ENCODE measurements at regions not wholly inside any gene's neighbourhood (a gene's known extent, or its start where the extent isn't known, plus 50 kb on each side); places are given as distances from the start of the nearest gene placed in this dataset.
"Not testable (repeated sequence)": the region's sequence is repeated elsewhere in the genome, so short reads cannot be mapped to it uniquely, and the experiment has no call there.

DNA sequence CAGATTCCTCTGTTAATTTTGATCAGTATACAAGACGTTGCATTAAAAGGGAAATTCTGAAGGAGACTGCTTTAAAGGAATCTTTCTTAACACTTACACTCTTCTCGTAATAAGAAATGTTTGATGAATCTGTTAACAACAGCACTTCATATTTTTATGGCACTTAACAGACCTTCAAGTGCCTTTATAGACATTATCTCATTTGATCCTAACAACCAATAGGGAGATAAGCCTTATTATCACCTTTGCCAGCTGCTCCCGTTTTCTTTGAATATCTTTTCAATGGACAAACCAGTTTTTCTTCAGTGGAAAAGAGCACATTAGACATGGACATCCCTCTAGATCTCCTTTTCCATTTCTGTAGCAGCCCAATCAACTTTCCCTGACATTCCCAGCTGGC, 653.0 kb upstream of the FAM98A start:
- DNase-seq: no peak

- DNase-seq: no peak
Observed at GRCh38 chr2:34251578-34251977, 652.5 kb upstream of the FAM98A start.

DNA sequence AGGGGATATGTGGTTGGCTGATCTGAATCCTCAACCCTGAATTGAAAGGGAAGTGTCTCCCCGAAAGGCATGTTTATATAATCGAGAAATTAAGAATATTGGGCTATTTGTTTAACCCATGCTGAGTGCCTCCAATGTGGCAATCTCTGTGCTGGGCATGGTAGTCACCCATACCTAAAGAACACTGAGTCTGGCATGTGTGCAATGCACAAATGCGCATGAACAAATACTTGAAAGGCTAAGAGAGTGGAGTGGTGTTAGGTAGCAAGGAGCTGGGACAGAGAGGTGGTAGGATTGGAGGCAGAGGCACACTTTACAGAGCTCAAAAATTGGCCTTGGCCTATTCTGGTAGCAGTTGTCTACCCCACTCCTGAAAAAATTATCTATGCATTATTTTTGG, 645.1 kb upstream of the FAM98A start:
- DNase-seq: no peak

- no peak for DNase-seq
Observed at GRCh38 chr2:34242763-34243123, 643.6 kb upstream of the FAM98A start.

- no peak for DNase-seq
Observed at GRCh38 chr2:34241905-34242762, 643.0 kb upstream of the FAM98A start.

DNA sequence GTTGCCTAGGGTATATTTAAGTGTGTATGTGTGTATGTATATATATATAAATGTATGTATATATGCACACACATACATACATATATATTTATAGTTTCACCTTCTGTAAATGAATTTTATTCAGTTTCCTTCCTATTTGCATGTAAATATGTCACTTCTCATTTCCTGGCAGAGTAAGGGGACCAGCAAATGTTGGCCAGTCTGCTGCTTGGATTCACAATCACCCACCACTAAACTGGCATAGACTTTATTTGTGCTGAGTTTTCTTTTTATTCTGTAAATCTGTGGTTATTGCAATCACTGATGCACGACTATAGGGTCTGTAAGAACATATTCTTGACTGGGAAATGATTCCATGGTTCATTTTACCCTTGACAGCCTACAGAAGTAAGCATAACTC, 640.4 kb upstream of the FAM98A start:
- DNase-seq: no peak

DNA sequence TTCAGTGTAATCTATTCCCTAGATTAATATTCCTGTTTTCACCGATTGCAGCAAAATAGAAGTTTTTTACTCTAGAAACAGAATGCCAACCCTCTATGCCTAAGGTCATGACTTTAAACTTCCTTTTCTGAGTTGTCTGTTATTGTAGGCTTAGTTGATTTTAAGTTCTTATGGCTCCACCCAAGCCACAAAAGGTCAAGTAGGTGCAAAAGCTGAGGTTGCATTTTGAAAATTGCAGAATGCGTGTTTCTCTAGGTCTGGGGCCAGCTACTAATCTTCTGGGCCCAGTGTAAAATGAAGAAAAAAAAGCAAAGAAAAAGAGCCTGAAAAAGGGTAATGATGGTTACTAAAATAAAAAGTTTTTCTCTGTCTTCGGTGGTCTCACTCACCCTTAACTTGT, 635.7 kb upstream of the FAM98A start:
- DNase-seq: no peak

DNA sequence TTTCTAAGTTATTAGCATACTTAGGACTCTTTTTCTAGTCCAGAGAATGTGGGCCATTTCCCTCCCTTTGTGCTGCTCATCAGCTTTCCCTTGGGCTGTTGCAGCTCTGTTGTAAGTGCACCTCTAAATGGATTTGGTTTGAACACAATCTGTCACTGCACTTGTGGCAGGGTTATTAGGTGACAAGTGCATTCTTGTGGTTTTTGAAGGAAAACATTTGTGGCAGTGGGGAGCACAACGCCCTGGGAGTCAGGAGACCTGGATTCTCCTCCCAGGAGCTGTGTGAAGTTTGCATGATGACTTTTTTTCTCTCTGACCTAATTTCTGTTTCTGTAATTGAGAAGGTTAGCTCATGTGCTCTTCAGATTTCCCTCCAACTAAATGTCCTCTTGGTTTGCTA, 630.9 kb upstream of the FAM98A start:
- no peak for DNase-seq

GRCh38 chr2:34215174-34215573, 616.1 kb upstream of the FAM98A start:
- DNase-seq: no peak

- DNase-seq: not testable (repeated sequence)
Observed at GRCh38 chr2:34210382-34210781, 611.3 kb upstream of the FAM98A start.

- DNase-seq: no peak
Observed at GRCh38 chr2:34204560-34204959, 605.5 kb upstream of the FAM98A start.

DNA sequence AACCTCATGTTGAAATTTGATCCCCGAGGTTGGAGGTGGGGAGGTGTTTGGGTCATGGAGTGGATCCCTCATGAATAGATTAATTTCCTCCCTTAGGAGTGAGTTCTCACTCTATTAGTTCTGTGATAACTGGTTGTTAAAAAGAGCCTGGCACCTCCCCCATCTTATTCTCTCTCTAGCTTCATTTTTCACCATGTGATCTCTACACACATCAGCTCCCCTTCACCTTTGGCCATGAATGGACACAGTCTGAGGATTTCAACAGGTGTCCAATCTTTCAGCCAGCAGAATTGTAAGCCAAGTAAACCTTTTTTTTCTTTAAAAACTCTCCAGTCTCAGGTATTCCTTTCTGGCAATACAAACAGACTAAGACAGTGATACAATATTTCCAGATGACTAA, 602.0 kb upstream of the FAM98A start:
- no peak for DNase-seq

- DNase-seq: no peak
Observed at GRCh38 chr2:34199971-34200370, 600.9 kb upstream of the FAM98A start.

DNA sequence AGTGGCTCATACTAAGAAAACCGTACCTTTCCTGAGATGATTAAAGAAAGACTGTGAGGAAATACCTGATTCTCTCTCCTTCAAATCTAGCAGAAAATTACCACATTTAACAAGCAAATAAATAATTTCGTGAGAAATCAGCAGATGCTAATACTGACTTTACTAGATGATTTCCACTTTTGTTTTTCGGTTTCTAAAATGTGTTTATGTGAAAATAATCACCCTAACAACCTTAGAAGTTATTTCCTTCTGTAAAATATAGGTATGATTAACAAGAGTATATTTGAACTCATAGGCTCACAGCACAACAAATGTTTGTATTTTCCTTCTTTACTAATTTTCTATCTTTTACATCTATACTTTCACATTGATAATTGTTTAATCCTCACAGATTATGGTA, 594.1 kb upstream of the FAM98A start:
- DNase-seq: no peak

DNA sequence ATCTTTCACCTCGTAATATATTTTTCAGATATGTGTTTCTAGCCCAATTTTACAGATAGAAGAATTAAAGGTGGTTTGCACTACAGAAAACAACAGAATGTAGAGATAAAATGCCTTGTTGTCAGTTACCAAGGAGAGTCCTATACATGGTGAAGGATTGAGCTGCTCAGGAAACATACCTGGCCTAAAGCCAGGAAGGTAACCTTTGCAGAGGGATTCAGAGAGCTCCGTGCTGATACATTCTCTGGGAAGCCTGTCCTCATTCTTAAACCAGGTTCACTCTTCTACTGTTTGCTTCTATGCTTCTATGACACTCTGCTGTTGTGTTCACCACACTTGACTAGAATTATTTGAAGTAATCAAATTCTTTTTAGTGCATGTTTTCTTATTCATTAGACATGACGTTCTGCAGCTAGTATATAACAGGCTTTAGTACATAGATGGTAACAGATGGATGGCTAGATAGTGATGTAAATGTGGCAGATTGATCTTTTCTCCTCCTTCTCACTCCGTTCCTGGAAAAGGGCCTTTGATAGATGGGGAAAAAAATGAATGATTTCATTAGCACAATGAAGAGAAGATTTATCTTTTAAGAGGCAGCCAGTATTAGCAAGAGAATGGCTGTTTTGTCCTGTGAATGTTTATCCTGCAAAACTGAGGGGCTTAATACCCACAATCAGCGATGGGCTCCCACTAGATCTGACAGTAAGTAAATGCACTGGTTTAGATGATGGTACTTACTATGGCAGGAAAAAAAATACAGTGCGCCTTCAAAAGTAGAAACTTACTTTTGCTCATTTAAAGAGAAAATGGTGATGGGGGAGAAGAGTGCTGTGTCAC, 589.6 kb upstream of the FAM98A start:
- no peak for DNase-seq

DNA sequence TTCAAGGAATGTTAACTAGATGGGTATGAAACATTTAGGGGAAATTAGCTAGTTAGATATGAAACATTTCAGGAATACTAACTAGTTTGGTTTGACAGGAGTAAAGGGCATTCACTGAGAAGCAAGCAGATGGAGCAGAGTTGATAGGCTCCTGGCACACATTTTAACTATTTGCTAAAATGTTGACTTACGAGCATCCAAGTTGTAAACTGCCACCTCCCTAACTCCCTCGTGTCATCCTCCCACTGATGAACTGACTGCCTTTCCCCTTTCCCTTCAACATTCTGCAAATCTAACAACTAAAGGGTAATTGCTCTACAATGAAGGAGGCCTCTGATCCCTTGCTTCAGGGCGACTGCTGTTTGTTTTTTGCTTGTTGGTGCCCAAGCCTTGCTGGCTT, 580.4 kb upstream of the FAM98A start:
- DNase-seq: no peak

DNA sequence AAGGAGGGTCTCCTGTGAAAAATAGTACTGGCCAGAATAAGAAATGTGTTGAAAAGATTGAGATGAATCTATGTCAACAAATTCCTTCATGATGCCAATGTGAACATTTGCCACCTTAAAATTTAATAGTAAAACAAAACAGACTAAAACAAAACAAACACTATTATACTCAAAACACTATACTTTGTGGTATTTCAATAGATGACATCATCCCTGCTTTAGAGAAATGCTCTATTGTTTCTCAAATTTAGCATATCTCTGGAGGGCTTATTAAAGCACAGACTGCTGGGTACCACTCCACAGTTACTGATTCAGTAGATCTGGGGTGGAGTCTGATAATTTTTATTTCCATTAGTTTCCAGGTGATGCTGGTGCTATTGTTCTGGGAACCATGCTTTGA, 579.4 kb upstream of the FAM98A start:
- DNase-seq: no peak

DNA sequence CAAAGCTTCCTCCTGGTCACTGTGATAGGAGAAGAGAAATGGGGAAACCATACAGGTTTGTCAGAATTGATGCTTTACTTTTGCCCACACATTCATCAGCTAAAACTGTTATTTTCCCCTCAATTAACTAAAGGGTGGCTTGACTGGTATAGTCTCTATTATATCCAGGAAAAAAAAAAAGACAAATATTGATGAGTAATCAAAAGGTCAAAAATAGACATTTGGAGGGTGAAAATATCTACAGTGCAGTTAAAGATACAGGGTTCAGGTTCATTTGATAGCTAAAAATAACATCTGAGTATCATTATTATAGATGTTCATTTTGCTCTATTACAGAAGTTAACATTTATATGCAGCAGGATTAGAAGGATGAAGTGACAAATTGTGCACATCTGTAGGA, 577.6 kb upstream of the FAM98A start:
- DNase-seq: no peak

DNA sequence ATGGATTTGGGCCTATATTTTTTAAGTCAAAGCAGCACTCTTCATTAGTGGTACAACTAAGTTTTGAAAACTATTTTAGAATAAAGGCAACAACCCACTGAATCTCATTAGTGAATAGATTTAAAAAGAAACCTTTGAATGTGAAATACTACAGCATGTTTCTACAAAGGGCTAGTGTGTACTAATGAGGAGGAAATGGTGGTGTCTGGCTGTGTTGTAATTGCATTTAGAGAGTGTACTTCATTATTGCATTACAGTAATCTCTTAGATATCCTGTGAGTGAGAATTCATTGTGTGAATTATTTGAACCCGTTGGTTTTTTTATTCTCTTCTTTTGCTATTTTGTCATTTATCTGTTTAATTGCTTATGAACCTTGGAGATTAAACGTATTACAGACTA, 575.4 kb upstream of the FAM98A start:
- no peak for DNase-seq

GRCh38 chr2:34162231-34162630, 563.1 kb upstream of the FAM98A start:
- DNase-seq: no peak

GRCh38 chr2:34161549-34161948, 562.5 kb upstream of the FAM98A start:
- no peak for DNase-seq

DNA sequence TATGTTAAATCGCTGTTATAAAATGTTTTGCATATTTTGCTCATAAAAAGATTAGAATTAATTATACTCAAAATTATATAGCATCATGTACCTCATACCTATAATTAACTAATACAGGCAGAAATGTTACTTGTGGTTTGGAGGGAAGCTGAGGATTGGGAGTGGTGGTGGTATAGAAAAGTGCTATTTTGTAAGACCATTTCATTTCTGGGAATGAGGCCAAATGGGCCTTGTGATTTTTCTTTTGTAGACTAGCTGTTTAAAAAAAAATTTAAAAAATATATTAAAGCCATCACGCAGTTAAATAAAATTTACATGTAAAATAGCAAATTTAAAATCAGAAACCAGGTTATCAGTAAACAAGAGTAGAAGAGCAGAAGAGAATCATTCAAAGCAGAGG, 560.8 kb upstream of the FAM98A start:
- no peak for DNase-seq

DNA sequence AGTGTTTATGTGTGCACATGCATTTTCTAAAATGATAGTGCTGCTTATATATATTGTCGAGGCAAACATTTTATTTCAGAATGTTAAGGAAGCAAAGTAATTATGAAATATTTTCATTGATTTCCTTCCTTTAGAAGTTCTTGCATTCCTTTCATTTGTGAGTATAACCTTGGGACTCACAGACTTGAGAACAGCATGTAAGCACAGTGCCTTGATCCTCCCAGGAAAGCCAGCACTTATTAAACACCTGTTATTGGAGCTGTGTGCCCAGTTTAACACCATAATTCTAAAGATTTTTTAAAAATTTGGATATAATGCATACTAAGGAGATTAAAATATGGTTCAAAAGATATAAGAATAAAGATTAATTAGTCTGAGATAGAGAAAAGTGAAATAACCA, 554.4 kb upstream of the FAM98A start:
- no peak for DNase-seq

DNA sequence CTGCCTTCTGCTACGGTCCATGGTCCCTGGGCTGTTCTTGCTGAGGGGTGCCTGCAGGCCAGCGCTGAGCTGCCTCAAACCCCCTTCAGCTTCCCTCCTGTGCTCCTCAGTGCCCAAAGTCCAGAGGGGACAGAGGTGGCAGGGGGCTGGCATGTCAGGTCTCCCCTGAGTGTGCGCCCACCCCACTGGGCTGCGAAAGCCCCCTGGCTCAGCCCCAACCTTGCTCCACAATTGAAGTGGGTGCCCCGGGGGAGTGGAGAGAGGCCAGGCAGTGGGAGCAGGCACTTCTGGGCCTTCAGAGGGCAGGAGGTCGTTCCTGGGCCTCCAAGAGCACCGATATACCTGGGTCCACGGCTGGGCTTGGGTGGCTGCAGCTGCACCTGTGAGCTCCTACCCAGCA, 548.7 kb upstream of the FAM98A start:
- DNase-seq: no peak

All from activated T-cell treated with anti-CD3 and anti-CD28 coated beads, Interleukin-2, amount 50 U/mL, for 48 hours (primary cell).